Adipocyte (in vitro differentiated cells): ENCODE measurements at regions not wholly inside any gene's neighbourhood (a gene's known extent, or its start where the extent isn't known, plus 50 kb on each side); places are given as distances from the start of the nearest gene placed in this dataset.

Experiments
- DNase-seq: peaks from one replicate; pipeline ENCODE4 v3.0.0-alpha.2; 2015; ENCODE audit warnings: low read depth
- H3K27me3 ChIP-seq: replicated peaks from 2 replicates; pipeline ENCODE4 v1.7.0; 2013; ENCODE audit warnings: mild to moderate bottlenecking, low read length, moderate library complexity; ENCODE audit not compliant: control insufficient read depth, insufficient read depth
- H3K36me3 ChIP-seq: 2 replicates; pipeline ENCODE4 v1.7.0; 2013; ENCODE audit warnings: low read length, mild to moderate bottlenecking, moderate library complexity; ENCODE audit not compliant: control insufficient read depth, insufficient read depth, severe bottlenecking
- H3K4me1 ChIP-seq: 2 replicates; pipeline ENCODE4 v1.7.0; 2013; ENCODE audit warnings: mild to moderate bottlenecking, low read length, moderate library complexity; ENCODE audit not compliant: control insufficient read depth, insufficient read depth
- H3K4me3 ChIP-seq: 2 replicates; pipeline ENCODE4 v1.7.0; 2013; ENCODE audit warnings: mild to moderate bottlenecking, low read length, moderate library complexity
- H3K9ac ChIP-seq: 2 replicates; pipeline ENCODE4 v1.7.0; 2013; ENCODE audit warnings: mild to moderate bottlenecking, low read length, moderate library complexity
- H3K9me3 ChIP-seq: 2 replicates; pipeline ENCODE4 v1.7.0; 2013; ENCODE audit warnings: mild to moderate bottlenecking, low read length, moderate library complexity; ENCODE audit not compliant: control insufficient read depth

DNA sequence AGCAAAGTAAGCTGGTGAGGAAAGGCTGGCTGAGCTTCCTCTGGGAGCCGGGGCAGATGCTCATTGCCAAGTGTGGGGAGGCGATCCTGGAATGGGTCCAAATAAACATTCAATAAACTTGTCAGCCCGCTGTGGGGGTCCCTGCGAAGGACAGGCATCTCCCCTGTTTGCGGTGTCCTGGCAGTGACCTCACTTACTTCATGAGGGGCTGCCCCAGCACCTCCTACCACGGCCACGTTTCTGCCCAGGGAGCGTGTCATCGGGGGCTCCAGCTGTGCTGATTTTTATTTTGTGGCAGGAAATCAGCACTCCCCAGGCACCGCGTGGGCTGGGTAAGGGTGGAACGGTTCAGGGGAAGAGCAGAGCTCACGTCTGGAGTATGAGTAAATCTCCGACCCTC is 493.9 kb upstream of the B3GAT1 start:
- H3K9ac ChIP-seq = no peak overlapping the region
- H3K36me3 ChIP-seq = no peaks in the 10 kb centered on the region
- H3K4me1 ChIP-seq = peaks cover 13% of the 10 kb centered on the region
- no peak overlapping the region for H3K4me3 ChIP-seq
- DNase-seq = no peak
- no peaks in the 10 kb centered on the region for H3K9me3 ChIP-seq
- H3K27me3 ChIP-seq = peaks cover 17% of the 10 kb centered on the region

DNA sequence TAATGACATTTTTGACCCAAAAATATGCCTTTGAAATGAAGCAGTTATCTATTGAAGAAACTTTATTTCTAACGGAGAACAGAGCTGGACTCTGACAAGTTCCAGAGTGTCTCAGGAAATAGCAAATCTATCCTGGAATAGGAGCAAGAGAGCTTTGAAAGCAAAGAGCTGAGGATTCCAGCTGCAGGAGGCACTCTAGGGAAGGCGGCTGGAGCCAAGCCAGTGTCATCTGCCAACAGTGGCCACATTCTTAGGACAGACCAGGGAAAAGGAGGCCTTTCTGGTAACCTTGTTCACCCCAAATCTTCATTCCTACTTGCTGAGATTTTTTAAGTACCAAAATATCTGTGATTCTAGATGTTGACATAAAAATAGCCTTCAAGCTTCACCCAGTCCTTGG is 493.5 kb upstream of the B3GAT1 start:
- H3K36me3 ChIP-seq = no peaks in the 10 kb centered on the region
- no peak overlapping the region for H3K9ac ChIP-seq
- H3K27me3 ChIP-seq = peaks cover 17% of the 10 kb centered on the region
- no peak for DNase-seq
- no peak overlapping the region for H3K4me3 ChIP-seq
- H3K9me3 ChIP-seq = no peaks in the 10 kb centered on the region
- peaks cover 13% of the 10 kb centered on the region for H3K4me1 ChIP-seq

DNA sequence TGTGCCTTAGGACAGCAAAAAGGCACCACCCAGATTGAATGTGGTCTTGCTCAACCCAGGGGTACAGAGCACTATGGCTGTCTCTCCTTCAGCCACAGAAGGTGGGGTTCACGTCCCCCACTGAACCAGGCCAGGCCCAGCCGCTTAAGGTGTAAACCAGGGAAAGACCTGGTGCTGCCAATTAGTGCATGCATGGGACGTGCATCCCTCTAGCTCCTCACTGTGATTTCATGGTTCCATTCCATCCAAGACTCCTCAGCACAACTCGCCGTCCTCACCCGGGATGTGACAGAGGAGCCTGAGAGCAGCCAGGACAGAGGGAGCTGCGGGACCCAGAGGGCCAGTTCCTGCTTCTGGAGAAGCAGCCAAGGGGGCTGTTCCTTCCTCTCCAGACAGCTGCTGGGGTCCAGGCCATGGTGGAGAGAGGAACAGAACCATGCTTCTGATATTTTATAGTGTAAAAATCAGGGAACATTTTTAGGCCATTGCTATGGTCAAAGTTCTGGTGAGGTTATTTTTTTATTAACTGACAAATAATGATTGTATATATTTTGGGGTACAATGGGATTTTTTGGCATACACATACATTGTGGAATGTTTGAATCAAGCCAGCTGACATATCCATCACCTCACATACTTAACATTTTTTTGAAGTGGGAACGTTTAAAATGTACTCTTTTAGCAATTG is 492.2 kb upstream of the B3GAT1 start:
- Histone ChIP-seq H3K27me3 (peaks cover 17% of the 10 kb centered on the region), H3K36me3 (no peaks in the 10 kb centered on the region), H3K4me3 (no peak overlapping the region), H3K4me1 (peaks cover 13% of the 10 kb centered on the region), H3K9me3 (no peaks in the 10 kb centered on the region), H3K9ac (no peak overlapping the region)
- DNase-seq = no peak

DNA sequence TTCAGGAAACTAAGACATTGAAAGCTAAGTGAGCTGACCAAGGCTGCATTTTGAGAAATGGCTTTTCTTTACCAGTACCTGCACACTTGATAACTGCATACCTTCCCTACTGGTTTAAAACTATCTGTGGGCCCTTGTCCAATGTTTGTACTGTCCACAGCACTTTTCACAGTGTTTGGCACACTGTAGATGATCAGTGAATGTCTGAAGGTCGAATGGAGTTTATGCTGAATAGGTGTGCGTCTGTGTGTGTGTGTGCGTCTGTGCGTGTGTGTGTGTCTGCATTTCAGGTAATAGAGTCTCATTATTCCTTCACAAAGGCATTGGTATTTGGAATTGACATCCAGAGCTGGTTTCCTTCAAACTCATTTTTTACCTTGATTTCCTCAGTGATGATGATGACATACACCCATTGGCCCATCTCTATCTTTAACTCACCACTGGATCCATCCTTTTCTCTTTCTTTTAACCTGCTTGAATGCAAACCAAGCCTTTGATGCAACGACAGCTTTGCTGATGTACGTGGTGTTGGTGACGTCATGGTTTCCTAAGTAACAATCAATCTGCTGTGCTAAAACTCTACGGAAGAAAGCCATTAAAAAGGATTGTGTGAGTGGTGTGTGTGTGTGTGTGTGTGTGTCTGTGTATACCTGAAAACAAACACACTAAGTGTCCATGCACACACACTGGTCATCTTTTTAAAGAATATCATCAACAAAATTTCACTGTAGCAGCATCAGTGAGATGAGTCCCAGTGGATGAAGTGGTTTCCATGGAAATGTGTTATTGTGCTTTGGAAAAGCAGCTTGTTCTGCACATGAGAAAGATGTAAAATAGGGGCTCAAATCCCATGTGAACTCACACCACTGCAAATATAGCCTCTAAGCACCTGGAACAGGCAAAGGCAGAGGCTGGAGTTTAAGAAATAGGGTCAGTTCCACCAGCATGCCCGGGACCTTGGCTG is 490.2 kb upstream of the B3GAT1 start:
- Histone ChIP-seq H3K4me1 (peaks cover 13% of the 10 kb centered on the region), H3K36me3 (no peaks in the 10 kb centered on the region), H3K9ac (no peak overlapping the region), H3K27me3 (peaks cover 13% of the 10 kb centered on the region), H3K4me3 (no peak overlapping the region), H3K9me3 (no peaks in the 10 kb centered on the region)
- DNase-seq = no peak

DNA sequence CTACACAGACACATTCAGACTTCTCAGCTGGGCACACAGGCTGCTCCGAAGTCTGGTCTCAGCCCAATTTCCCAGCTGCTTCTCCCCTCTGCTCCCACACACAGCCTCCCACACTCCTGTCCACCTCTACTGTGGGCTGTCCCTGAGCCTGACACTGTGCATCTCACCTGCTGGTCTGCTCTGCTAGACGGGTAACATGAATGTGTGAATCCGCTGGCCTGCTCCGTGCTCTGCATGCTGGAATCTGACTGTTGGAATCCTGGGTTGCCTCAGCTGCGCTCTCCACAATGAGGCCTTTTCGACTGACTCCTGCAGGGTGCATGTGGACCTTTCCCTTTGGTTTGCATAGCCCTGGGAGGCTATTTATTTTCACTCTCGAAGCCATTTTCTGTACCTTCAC is 489.5 kb upstream of the B3GAT1 start:
- Histone ChIP-seq H3K36me3 (no peaks in the 10 kb centered on the region), H3K27me3 (peaks cover 11% of the 10 kb centered on the region), H3K4me3 (no peak overlapping the region), H3K9me3 (no peaks in the 10 kb centered on the region), H3K9ac (no peak overlapping the region), H3K4me1 (peaks cover 13% of the 10 kb centered on the region)
- DNase-seq = no peak

DNA sequence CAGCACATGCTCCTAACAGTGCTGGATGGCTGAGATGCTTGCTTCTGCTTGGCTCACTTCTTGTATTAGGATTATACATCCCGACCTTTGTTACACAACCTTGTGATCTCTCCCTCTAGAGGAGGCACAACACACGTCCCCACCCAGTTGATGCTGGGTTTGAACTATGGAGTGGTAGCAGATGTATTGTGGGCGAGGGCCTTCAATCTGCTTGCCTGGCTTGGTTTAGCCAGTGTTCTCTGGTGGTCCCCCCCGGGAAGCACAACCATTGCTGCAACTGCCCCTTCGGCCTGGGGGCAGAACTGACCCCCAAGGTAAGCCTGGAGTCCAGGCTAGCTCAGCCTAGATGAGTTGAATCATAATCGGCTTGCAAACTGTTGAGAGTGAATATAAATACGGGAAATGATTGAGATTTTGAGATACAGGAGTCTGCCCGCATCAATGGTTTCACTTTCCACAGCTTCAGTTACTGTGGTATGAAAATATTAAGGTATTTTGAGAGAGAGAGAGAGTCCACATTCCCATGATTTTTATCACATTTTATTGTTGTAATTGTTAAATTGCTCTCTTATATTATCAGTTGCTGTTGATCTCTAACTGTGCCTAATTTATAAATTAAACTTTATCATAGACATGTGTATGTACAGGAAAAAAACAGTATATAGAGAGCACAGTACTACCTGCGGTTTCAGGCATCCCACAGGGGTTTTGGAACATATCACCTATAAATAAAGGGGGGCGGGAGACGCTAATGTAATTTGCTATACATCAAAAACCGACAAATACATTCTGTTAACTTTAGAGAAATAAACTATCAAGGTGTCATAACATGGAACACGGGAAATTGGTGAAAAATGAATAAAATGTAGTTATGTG is 482.0 kb upstream of the B3GAT1 start:
- no peaks in the 10 kb centered on the region for H3K36me3 ChIP-seq
- H3K4me1 ChIP-seq = no peaks in the 10 kb centered on the region
- DNase-seq = no peak
- H3K9ac ChIP-seq = no peak overlapping the region
- H3K9me3 ChIP-seq = peaks cover 2% of the 10 kb centered on the region
- H3K4me3 ChIP-seq = no peak overlapping the region
- H3K27me3 ChIP-seq = no peaks in the 10 kb centered on the region

DNA sequence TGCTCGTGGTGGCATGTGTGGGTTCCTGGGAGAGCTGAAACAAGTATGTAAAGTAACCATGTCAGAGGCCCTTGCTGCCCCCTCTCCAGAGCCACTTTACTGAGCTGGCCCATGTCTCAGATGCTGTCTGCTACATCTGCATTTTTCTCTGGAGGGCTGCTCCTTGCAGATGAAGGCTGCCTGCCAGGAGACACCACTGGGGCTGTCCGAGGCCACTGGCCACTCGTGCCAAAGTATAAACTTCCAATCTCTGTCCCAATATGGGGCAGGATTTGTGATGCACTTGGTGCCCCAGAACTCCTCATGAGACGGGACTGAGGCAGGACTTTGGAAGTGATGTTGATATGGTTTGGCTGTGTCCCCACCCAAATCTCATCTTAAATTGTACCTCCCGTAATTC is 478.4 kb upstream of the B3GAT1 start:
- Histone ChIP-seq H3K9ac (no peak overlapping the region), H3K4me1 (no peaks in the 10 kb centered on the region), H3K4me3 (no peak overlapping the region), H3K27me3 (peaks cover 16% of the 10 kb centered on the region), H3K9me3 (peaks cover 2% of the 10 kb centered on the region), H3K36me3 (no peaks in the 10 kb centered on the region)
- DNase-seq = no peak

DNA sequence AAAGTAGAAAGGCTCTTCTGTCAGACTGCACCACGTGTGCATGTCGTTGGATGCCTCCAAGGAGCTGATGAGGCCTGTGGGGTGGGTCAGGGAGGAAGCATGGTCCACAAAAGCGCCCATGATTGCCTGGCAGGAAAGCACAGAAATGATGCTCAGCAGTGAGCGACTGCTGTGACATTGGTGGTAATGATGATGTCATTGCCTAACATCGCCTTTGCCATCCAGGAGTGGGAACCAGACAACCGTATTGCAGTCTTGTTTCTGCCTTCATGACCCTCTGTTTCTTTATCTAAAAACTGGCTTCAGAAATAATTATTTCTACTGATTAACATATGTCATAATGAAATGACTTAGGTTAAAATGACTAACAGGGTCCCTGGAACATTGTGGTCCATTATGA is 477.8 kb upstream of the B3GAT1 start:
- Histone ChIP-seq H3K36me3 (no peaks in the 10 kb centered on the region), H3K9me3 (peaks cover 2% of the 10 kb centered on the region), H3K9ac (no peak overlapping the region), H3K27me3 (peaks cover 18% of the 10 kb centered on the region), H3K4me1 (no peaks in the 10 kb centered on the region), H3K4me3 (no peak overlapping the region)
- DNase-seq = no peak

DNA sequence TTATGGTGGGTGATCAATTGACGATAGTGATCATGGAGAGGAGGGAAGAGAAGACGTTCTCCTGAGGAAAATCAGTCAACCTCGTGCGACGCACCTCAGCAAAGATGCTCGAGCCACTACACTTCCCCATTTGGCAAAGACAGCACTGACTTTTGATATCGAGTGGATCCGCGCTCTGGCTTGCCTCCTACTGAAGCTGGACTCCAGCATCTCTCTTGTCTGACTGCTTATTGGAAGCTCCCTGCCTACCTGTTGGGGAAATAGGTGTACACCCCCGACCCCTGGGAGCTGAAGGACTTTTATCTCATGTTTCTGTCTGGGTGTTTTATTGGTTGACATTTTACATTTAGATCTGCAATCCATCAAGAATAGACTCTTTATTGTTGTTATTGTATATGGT is 476.8 kb upstream of the B3GAT1 start:
- peaks cover 2% of the 10 kb centered on the region for H3K9me3 ChIP-seq
- H3K36me3 ChIP-seq = no peaks in the 10 kb centered on the region
- H3K4me3 ChIP-seq = no peak overlapping the region
- no peaks in the 10 kb centered on the region for H3K4me1 ChIP-seq
- H3K27me3 ChIP-seq = peaks cover 18% of the 10 kb centered on the region
- no peak overlapping the region for H3K9ac ChIP-seq
- no peak for DNase-seq

DNA sequence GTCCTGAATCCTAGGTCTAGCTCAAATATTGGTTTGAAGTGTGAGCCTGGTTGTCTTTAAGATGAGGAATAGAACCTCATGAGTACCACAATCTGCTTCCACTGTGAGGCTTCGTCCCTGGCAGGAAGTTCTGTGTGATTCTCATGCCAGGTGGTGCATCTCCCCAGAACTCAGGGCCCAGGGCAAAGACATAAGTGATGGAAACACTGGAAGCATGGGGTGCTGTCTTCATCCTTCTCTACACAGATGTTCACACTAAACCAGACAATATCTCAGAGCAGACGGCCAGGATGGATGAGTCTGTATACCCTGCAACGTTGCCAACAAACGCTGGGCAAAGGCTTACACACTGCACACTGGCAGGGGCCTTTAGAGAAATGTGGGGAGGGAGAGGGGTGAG is 475.9 kb upstream of the B3GAT1 start:
- peaks cover 23% of the 10 kb centered on the region for H3K27me3 ChIP-seq
- no peak overlapping the region for H3K4me3 ChIP-seq
- no peaks in the 10 kb centered on the region for H3K36me3 ChIP-seq
- no peaks in the 10 kb centered on the region for H3K9me3 ChIP-seq
- no peak overlapping the region for H3K9ac ChIP-seq
- DNase-seq = no peak
- H3K4me1 ChIP-seq = no peaks in the 10 kb centered on the region

DNA sequence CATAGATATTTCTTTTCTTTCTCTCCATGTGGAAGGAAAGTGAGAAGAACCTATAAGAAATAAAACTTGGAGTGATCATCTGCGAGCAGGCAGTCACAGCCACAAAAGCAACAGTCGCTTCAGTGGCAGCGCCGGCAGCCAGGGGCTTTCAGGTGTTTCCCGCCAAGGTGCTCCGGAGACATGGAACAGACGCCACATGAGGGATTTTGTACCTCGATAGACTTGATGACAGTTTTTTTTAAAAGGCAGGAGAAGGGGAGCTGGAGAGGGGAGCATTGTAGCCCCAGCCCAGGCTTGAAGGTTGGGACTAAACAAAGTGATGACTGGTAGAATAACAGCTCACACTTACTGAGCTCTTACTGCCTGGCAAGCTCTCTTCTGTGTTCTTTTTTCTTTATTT is 471.4 kb upstream of the B3GAT1 start:
- Histone ChIP-seq H3K4me3 (no peak overlapping the region), H3K27me3 (peaks cover 32% of the 10 kb centered on the region), H3K4me1 (no peaks in the 10 kb centered on the region), H3K9ac (no peak overlapping the region), H3K9me3 (no peaks in the 10 kb centered on the region), H3K36me3 (no peaks in the 10 kb centered on the region)
- DNase-seq = no peak
